IPS DF 4.7 (cell line): ENCODE measurements at regions not wholly inside any gene's neighbourhood (a gene's known extent, or its start where the extent isn't known, plus 50 kb on each side); places are given as distances from the start of the nearest gene placed in this dataset.

Source experiments
- DNase-seq: peaks from one replicate; pipeline ENCODE4 v3.0.0-alpha.2; 2013; ENCODE audit warnings: low spot score; ENCODE audit errors: extremely low read depth

DNA sequence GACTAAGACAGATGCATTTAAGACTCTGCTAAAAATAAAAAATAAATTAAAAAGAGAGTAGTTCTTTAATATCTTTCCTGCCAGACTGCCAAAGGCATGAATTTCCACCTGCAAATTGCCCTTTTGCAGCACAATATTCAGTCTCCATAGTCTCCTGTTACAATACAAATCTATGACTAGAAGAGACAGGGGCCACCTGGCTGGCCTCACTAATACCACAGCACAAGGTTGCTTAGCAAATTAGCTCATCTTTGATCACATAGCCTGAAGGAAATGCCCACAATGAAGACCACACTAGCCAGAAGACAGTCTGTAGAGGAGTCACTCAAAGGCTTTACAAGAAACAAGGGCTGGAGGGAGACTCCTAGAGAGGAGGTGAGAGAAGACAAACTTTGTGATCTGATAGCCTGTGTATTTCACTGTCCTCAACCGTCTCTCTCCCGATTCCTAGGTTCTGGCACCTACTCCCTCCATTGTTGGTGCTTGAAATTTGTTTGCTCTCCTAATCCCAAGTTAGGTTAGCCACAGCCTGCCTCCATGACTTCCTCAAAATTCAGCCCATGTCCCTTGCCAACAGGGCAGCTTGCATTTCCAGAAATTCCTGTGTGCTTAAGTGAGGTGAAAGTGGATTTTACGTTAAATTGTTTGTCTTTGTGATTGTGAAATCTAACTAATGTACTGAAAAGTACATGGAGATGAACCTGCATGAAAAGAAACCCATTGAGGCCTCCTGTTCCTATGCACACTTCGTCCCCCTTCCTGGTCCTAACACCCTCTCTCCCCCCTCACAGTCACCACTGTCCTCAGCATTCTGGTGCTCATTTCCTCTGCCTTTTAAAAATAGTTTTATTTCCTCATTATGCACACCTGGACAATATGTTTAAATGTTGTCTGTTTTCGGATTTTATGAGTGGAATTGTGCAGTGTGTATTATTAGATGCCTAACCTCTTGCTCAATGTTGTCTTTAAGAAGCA, 88.7 kb upstream of the PLXNC1 start:
- DNase-seq, result no peak

DNA sequence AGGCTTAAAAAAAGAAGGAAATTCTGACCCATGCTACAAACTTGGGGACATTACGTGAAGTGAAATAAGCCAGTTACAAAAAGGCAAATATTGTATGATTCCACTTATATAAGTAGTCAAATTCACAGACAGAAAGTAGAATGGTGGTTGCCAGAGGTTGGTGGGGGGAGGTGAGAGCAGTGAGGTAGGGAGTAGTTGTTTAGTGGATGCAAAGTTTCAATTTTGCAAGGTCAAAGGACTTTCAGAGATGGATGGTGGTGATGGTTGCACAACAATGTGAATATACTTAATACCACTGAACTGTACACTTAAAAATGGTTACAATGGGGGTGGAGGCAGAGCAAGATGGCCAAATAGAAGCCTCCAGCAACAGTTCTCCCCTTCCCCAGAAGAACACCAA, 86.2 kb upstream of the PLXNC1 start:
- DNase-seq, result no peak

DNA sequence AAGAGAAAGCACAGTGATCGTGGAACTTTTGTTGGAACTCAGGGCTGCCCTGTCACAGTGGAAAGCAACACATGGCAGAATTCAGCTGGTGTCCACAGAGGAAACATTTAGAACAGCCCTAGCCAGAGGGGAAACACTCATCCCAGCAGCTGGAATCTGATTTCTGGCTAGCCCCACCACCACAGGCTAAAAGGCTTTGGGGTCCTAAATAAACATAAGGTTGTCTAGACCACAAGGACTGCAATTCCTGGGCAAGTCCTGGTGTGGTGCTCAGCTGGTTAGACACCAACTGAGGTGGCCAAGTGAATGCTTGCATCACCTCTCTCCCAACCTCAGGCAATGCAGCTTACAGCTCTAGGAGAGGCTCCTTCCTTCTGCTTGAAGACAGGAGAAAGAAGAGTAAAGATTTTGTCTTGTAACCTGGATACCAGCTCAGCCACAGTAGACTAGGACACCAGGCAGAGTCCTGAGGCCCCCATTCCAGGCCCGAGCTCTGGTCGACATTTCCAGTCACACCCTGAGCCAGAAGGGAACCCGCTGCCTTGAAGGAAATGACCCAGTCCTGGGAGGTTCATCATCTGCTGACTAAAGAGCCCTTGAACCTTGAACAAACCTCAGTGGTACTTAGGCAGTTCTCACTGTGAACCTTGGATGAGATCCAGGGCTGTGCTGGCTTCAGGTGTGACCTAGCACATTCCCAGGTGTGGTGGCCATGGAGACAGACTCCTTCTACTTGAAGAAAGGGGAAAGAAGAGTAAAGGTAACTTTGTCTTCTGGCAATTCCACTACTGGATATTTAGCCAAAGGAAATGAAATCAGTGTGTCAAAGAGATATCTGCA, 85.4 kb upstream of the PLXNC1 start:
- no peak for DNase-seq

DNA sequence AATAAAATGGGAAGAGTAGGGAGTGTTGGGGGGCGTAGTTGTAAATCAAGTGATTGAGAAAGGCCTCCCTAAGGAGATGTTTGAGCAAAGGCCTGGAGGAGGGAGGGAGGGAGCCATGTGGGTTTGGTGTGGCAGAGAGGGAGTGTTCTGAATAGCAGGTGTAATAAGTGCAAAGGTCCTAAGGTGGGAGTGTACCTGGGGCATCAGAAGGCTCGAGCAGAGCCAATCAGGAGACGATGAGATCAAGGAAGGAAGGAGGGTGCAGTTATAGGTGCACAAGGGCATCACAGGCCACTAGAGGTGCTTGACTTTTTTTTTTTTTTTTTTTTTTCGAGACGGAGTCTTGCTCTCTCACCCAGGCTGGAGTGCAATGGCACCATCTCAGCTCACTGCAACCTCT, 77.9 kb upstream of the PLXNC1 start:
- DNase-seq, result no peak

DNA sequence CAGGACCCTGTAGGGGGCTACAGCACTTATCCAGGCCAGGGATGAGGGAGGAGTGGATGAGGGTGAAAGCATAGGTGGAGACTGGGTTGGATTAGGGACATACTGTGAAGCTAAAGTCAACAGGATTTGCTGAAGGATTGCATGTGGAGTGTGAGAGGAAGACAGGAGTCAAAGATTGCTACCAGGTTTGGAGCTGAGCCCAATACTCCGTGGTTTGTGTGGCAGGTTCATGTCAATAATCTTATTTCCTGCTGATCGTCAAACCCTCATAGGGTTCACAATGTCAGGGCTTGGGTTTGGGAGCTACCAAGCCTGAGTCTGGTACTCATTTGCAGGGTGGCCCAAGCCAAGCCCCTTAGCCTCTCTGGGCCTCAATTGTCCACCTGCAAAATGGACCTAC, 77.1 kb upstream of the PLXNC1 start:
- DNase-seq, result no peak

DNA sequence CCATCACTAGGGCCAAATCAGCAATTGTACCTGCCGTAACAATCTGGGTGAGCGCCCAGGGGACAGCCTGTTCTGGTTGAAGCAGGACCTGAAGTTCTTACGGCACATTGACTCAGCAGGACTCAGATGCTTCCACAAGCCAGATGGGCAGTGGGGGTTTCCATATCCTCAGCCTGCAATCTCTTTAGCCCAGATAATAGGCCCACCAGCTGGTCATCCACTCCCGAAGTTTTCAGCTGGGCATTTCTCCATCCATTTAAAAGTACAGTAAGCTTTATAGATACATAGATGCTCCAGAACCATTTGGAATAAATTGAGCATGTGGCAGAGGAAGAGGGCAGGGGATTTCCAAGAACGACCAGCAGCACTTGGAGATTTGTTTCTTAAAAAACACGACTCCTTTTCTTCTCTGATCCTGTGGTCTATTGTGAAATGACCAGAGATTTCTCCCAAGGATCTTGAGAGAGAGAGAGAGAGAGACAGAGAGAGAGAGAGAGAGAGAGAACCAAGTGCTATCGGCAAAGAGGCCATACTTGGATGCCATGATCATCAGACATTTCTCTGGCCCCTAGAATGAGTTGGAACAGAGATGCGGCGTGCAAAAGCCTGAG, 74.8 kb upstream of the PLXNC1 start:
- DNase-seq, result no peak

DNA sequence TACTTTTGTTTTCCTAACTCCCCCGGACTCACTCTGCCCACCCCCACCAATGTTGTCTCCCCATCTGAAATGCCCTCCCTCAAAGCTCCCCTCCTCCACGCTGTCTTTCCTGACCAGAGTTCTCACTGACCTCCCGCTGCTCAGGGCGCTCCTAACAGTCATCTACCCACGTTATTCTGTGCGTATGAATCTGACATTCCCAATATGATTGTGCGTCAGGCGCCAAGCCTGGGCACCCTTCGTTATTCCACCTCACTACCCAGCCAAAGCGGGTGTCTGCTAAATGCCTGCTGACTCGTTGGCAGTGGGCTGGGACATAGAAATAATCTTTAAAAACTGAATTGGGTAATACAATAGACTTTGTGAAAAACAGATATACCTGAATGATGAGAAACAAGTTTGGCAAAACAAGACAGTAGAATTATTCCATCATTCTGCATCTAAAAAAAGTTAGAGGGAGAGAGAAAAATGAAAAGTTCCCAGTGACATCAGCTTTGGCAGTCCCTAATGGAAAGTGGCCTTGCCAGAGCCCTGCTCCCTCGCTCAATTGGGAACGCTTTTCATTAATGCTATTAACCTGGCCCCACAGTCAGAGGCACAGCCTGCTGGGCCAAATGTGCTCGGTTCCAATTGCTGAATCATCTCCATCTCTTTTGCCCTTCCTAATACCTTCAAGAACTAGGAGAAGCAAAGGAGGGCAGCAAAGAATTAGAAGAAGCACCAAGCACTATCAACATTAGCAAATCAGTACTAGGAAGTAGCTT, 74.0 kb upstream of the PLXNC1 start:
- no peak for DNase-seq

DNA sequence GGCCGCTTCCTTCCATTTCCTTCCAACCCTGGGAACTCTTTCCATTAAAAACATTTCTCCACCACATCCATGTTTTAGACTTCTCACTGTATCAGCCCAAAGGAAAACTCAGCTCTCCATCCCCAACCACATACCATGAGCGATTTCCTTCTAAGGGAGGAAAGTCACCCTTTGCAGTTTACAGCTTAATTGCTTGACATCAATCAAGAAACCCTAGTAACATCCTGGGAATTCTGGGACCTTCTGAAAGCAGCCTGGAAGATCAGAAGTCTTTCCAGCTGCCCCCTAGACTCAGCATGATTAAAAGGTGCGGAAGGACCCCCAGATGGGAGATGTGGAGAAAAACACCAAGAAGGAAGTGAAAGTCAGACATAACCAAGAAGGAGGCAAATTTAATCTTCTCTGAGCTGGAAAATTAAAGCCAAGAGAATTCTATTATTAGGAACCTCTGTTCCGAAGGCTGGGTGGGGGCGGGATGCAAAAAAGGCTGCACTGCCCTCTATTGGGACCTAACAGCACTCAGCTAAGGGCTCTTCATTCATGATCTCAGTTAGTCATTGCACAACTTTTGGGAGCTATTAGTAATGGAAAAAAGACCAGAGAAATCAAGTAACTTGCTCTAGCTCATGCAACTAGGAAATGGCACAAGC, 73.3 kb upstream of the PLXNC1 start:
- no peak for DNase-seq

DNA sequence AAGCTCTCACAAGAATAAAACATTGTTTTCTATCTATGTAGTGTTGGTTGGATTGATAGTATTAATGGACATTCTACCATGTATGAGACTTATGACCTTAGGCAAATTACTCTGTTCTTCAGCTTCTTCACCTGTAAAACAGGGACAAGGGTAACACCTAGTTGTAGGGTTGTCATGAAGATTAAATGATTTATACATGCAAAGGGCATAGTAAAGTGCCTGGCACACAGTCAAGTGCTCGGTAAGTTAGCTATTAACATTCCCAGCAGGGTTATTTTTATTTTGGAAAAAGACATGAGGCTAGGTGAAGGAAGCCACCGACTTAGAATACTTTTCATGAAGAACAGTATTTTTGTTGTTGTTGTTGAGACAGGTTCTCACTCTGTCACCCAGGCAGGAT, 71.2 kb upstream of the PLXNC1 start:
- DNase-seq, result no peak

DNA sequence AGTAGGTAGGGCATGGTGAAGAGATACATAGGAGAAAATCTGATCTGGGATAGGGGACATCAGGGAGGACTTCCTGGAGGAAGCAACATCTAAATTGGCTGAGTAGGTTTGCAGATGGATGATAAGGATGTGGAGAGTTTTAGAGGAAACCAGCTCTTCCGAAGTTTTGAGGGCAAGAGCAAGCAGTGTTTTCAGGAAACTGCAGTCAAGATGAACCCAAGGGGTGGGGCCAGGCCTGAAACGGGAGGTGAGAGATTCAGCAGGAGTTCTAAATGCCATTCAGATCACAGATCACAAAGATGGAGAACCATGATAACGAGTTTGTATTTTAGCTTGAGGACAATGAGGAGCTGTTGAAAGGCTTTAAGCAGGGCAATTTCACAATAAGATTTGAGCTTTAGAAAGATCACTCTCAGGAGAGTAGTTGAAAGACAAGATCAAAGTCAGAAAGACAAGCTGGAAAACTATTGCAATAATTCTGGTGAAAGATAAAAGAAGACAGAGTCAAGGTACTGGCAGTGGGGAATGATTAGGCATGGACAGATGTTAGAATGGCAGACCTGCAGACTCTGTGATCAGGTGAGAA, 70.1 kb upstream of the PLXNC1 start:
- DNase-seq, result no peak

DNA sequence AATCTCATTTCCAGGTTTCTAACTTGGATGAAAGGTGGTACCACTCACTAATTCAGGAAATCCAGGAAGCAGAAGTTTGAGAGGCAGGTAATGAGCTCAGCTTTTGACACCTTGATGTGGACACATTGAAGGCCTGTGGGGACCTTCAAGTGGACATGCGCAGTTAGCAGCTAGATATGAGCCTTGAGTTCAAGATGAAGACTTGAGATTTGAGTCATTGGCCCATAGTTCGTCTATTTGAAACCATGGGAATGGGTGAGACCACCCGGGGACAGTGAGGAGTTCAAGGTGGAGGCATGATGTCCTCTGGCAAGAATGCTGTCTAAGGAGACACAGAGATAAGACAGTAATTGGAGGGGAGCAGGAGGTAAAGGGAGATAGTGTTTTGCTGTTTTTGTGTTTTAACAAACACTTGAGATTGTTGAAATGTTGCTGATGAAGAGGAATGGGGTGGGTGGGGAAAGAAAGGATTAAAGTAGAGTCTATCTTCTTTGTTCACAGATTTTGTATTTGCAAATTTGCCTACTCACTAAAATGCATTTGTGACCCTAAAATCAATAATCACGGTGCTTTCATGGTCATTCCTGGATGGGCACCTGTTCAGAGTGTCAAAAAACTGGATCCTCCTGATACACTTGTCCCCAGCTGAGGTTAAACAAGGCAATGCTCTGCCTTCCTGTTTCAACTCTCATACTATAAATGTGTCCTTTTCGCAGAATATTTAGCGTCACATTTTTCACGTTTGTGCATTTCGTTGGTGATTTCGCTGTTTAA, 69.5 kb upstream of the PLXNC1 start:
- DNase-seq, result no peak

DNA sequence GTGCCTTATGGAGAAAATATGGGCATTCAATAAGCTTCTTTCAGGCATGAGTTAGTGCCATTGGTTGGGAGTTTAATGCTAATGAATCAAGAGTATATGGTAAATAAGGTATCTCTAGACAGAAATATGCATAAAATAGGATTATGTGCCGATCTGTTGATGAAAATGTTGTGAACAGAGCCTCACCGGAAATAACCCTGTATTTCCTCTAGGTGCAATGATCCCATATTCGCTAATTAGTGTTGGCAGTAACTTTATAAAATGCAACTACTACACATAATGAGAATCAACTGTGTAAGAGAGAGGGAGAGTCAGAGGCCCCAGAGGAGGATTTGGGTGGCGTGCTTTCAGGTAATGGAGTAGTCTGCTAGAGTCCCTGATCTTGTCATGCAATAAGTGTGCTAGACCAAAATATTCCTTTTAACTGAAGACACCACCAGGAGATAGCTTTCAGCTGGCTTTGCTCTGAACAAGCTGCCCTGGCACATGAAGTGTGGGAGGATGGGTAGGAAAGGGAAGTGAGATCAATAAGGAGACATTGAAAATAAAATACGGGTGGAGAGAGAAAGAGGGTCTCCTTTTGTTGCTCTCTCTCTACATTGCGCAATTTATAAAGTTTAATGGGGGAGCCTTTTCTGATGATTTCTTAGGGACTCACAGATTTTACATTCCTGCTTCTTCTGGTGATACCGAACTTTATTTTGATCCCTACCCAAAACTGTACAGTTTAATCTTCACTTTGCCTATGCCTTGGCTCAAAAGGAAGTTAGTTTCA, 68.6 kb upstream of the PLXNC1 start:
- DNase-seq, result no peak

DNA sequence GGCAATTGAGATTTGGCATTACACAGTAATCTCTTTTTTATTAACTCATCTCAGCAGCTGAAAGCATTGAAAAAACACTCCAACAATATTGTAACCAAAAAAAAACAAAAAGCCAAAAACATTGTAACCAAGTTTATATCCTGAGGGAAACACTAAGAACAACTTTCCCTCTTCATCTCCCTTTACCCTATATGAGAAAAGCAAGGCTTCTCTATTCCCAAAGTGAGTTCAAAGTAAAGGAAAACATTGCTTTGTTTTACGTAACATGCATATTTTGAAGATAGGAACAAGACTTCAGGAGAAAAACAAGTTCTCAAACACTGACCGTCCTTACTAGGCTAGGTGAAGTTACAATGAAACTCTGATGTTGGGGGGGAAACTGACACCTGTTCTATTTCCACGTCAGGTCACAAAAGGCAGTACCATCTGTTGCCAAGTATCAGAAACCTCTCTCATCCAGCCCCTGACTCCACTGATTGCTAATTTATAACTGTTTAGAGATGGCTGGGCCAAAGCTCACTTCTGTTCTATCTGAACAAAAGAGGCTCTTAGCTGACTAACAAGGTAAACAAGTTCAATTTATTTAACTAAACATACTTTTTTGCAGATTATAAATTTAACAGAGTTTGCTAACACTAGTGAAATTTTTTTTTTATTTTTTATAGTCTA, 67.9 kb upstream of the PLXNC1 start:
- no peak for DNase-seq

DNA sequence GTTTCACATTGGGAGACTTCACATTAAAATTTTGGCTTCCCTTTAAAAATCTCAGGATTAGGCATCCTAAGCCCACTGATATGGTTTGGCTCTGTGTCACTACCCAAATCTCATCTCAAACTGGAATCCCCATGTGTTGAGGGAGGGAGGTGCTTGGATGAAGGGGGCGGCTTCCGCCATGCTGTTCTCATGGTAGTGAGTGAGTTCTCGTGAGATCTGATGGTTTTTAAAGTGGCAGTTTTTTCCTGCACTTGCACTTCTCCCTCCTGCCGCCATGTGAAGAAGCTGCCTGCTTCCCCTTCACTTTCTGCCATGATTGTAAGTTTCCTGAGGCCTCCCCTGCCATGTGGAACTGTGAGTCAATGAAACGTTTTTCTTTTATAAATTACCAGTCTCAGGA, 65.7 kb upstream of the PLXNC1 start:
- no peak for DNase-seq

DNA sequence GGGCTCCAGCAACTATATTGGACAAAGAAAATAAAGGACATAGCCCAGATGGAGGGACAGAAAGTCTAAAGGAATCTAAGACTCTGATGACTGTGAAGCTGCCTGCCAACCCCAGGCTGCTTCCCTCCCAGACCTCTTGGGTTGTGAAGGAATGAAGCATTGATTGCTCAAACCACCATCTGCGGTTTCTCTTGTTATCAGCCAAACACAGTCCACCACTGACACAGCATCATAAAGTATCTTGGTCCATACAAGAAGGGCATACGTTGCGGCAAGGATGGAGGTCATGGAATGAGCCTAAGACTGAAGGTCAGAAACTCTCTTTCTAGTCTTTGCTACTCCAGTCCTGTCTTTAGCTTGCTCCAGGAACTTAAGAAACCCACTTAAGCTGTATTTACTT, 58.5 kb upstream of the PLXNC1 start:
- DNase-seq, result no peak

DNA sequence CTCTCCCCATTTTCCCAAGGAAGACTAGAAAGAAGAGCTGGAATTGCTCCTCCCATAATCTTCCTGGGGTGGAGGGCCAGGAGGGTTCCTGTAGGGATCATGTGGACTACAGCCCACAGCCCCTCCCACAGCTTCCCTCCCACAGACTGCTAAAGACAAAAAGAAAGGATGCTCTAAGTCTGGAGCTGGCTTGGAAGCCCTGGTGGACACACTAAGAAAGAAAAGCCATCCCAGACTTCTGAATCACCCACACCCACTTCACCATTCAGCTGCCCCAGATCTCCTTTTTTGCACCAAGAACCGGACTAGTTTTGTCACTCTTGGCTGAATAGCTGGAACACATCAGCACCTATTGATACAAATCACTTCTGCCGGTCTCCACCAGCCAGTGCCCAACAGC, 56.8 kb upstream of the PLXNC1 start:
- DNase-seq, result no peak

DNA sequence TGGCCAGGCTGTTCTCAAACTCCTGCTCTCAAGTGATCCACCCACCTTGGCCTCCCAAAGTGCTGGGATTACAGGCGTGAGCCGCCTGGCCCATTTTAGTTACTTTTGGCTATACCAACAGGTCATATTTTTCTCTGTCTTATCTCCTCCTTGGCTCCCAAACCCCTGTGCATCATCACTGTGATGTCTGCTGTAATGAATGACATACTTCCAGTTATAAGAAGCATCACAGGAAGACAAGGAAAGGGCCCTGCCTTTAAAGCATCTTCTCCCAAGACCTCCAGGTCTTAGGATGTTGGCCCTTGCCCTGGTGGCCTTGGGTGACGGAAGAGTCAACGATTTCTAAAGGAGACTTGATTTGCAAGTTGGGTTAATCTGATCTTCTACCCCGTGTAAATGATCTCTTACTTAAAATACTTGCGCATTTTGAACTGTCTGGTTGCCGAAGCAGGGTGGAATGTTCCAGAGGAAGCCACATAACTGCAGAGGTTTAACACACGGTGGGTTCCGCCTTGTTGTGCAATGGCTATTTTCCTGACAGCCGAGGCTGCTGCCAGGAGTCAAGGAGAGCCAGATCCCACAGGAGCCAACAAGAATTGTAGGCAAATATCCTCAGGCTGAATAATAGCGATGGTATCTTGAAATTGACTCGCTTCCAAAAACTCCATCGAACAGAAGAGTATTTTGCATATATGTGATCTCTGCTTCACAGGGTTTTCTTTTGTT, 55.7 kb upstream of the PLXNC1 start:
- DNase-seq, result no peak

DNA sequence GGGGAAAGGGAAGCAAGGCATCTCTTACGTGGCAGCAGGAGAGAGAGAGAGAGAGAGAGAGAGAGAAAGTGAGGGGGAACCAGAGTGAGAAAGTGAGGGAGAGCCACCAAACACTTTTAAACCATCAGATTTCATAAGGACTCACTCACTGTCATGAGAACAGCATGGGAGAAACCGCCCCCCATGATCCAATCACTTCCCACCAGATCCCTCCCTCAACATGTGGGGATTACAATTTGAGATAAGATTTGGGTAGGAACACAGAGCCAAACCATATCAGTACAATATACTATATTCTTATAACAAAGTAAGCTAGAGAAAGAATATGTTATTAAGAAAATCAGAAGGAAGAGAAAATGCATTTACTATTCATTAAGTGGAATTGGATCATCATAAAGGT, 53.7 kb upstream of the PLXNC1 start:
- no peak for DNase-seq
